Thyroid gland (tissue), 4 donors: ENCODE measurements at regions not wholly inside any gene's neighbourhood (a gene's known extent, or its start where the extent isn't known, plus 50 kb on each side); places are given as distances from the start of the nearest gene placed in this dataset.

ENCODE experiments used
- CTCF ChIP-seq, 6 experiments: fragments of 200-600 bp in 3 of 6; fragments of 450-650 bp in 3 of 6; sonication (generic) in 3 of 6; IDR thresholded peaks; one replicate each; pipeline ENCODE4 v1.5.1; 2016 to 2019; ENCODE audit warnings: antibody characterized with exemption in 6 of 6, mild to moderate bottlenecking in 2 of 6, inconsistent platforms in 1 of 6, moderate library complexity in 1 of 6
- POLR2A ChIP-seq, 2 donors: fragments of 450-650 bp; IDR thresholded peaks; one replicate each; pipeline ENCODE4 v1.6.1; 2017; ENCODE audit warnings: antibody characterized with exemption in 2 of 2, mild to moderate bottlenecking in 2 of 2, moderate library complexity in 1 of 2

- TF ChIP-seq CTCF (IDR thresholded peaks at IDR 0.05) = no peak
- no peak for TF ChIP-seq POLR2A (IDR thresholded peaks at IDR 0.05)
These were observed 1686.5 kb upstream of the PCDH7 start for GRCh38 chr4:29033703-29034102.
